ENCODE measurements at regions not wholly inside any gene's neighbourhood (a gene's known extent, or its start where the extent isn't known, plus 50 kb on each side); places are given as distances from the start of the nearest gene placed in this dataset.

GRCh38 chr12:3336606-3337311 lies 154.2 kb upstream of the PRMT8 start:
- TF ChIP-seq, protein P1, sequence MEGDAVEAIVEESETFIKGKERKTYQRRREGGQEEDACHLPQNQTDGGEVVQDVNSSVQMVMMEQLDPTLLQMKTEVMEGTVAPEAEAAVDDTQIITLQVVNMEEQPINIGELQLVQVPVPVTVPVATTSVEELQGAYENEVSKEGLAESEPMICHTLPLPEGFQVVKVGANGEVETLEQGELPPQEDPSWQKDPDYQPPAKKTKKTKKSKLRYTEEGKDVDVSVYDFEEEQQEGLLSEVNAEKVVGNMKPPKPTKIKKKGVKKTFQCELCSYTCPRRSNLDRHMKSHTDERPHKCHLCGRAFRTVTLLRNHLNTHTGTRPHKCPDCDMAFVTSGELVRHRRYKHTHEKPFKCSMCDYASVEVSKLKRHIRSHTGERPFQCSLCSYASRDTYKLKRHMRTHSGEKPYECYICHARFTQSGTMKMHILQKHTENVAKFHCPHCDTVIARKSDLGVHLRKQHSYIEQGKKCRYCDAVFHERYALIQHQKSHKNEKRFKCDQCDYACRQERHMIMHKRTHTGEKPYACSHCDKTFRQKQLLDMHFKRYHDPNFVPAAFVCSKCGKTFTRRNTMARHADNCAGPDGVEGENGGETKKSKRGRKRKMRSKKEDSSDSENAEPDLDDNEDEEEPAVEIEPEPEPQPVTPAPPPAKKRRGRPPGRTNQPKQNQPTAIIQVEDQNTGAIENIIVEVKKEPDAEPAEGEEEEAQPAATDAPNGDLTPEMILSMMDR (IDR thresholded peaks at IDR 0.05) = no peak

- TF ChIP-seq, protein P1 (IDR thresholded peaks at IDR 0.05) = no peak
Observed at GRCh38 chr12:3337944-3338343, 153.1 kb upstream of the PRMT8 start.

GRCh38 chr12:3339221-3339620 lies 151.8 kb upstream of the PRMT8 start:
- TF ChIP-seq, protein P1 (IDR thresholded peaks at IDR 0.05) = no peak

- TF ChIP-seq, protein P1 (IDR thresholded peaks at IDR 0.05) = no peak
Observed at GRCh38 chr12:3341594-3341993, 149.4 kb upstream of the PRMT8 start.

DNA sequence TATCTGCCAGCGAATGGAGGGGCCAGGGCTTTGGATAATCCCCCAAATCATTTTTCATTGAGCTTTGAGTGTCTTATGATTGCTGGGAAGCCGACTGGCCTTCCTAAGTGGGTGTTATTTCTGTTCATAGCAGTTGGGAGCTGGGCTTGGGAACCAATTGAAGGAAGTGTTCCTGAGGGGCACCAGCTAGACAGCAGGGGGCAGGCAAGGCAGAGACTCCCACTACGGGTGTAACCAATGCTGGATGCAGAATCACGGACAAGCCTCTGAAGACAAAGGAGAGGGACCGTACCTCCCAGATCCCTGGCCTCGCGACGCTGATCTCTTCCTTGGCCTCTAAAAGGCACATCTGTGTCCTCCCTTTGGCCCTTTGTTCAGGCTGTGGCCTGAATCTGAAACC lies 149.0 kb upstream of the PRMT8 start:
- TF ChIP-seq, protein P1 (IDR thresholded peaks at IDR 0.05) = no peak

GRCh38 chr12:3348055-3348454 lies 142.9 kb upstream of the PRMT8 start:
- TF ChIP-seq, protein P1 (IDR thresholded peaks at IDR 0.05) = no peak

DNA sequence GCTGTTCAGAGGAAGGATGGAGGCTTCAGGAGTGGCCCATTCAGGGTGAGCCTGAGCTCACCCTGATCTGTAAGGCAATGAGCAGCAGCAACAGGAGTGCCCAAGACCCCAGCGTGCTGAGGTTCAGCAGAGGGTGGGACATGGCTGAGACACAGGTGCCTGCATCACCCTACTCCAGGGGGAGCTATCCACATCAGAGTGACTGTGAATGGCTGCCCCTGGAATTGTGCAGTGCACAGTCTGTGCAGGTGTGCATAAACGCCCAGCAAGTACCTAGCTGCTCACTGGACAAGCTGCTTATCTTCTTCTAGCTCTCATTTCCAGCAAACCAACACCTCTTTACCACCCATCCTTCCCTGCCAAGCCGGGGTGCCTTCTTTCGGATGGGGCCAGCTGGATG lies 140.6 kb upstream of the PRMT8 start:
- TF ChIP-seq, protein P1 (IDR thresholded peaks at IDR 0.05) = no peak

DNA sequence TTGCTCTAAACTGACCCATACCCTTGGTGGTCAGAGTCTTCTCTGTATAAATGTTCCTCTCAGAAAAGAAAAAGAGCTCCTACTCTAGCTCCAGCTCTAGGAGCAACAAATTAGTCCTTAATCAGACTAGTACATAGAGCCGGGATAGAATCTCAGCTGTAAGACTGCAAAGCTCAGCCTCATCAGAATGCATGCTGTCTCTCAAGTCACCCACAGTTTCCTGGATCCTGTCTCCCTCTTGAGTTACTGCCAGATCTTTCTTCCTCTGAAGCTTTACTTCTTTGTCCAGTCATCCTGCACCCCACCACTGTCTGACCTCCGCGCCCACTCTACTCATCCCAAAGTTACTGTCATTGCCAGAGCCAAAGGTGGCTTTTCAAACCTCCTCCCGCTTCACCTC lies 139.3 kb upstream of the PRMT8 start:
- TF ChIP-seq, protein P1 (IDR thresholded peaks at IDR 0.05) = no peak
